HG03521 (cell line): ENCODE measurements at regions not wholly inside any gene's neighbourhood (a gene's known extent, or its start where the extent isn't known, plus 50 kb on each side); places are given as distances from the start of the nearest gene placed in this dataset.

Experiments used
- ATAC-seq: cut with Tn5 transposase; IDR thresholded peaks from one replicate; pipeline ENCODE4 v1.9.1; 2021; ENCODE audit warnings: mild to moderate bottlenecking, moderate library complexity; ENCODE audit not compliant: unreplicated experiment

- ATAC-seq: no peak
These were observed 111.0 kb upstream of the PTCH1 start for GRCh38 chr9:95627802-95628201.

GRCh38 chr9:95626885-95627558 lies 110.3 kb upstream of the PTCH1 start:
- ATAC-seq: no peak

GRCh38 chr9:95626341-95626740 lies 109.6 kb upstream of the PTCH1 start:
- ATAC-seq: no peak

GRCh38 chr9:95623640-95624039 lies 106.9 kb upstream of the PTCH1 start:
- ATAC-seq: no peak

GRCh38 chr9:95620722-95621121 lies 104.0 kb upstream of the PTCH1 start:
- no peak for ATAC-seq

- no peak for ATAC-seq
These were observed 103.5 kb upstream of the PTCH1 start for GRCh38 chr9:95620314-95620713.

GRCh38 chr9:95615246-95615645 lies 98.5 kb upstream of the PTCH1 start:
- ATAC-seq: no peak

GRCh38 chr9:95613670-95614069 lies 96.9 kb upstream of the PTCH1 start:
- ATAC-seq: no peak

- no peak for ATAC-seq
These were observed 94.6 kb upstream of the PTCH1 start for GRCh38 chr9:95611354-95611753.

GRCh38 chr9:95610006-95610785 lies 93.4 kb upstream of the PTCH1 start:
- ATAC-seq: no peak

GRCh38 chr9:95609426-95609825 lies 92.7 kb upstream of the PTCH1 start:
- ATAC-seq: no peak

- ATAC-seq: no peak
These were observed 91.6 kb upstream of the PTCH1 start for GRCh38 chr9:95608341-95608740.

GRCh38 chr9:95607507-95607906 lies 90.7 kb upstream of the PTCH1 start:
- ATAC-seq: no peak

GRCh38 chr9:95606489-95607350 lies 89.9 kb upstream of the PTCH1 start:
- ATAC-seq: no peak

GRCh38 chr9:95605816-95606488 lies 89.2 kb upstream of the PTCH1 start:
- ATAC-seq: no peak

GRCh38 chr9:95605101-95605500 lies 88.3 kb upstream of the PTCH1 start:
- ATAC-seq: no peak

GRCh38 chr9:95598236-95598635 lies 81.5 kb upstream of the PTCH1 start:
- ATAC-seq: no peak

GRCh38 chr9:95595721-95596295 lies 79.0 kb upstream of the PTCH1 start:
- ATAC-seq: no peak

- no peak for ATAC-seq
These were observed 76.2 kb upstream of the PTCH1 start for GRCh38 chr9:95592931-95593330.

GRCh38 chr9:95588724-95589588 lies 72.2 kb upstream of the PTCH1 start:
- no peak for ATAC-seq
